H9 (cell line): ENCODE measurements at regions not wholly inside any gene's neighbourhood (a gene's known extent, or its start where the extent isn't known, plus 50 kb on each side); places are given as distances from the start of the nearest gene placed in this dataset.

ENCODE experiments used
- DNase-seq: peaks from one replicate; pipeline ENCODE4 v3.0.0-alpha.2; 2017
- H2AFZ ChIP-seq: one replicate; pipeline ENCODE4 v1.6.1; 2013; ENCODE audit warnings: mild to moderate bottlenecking, low read length, control low read depth, moderate library complexity
- H2AK5ac ChIP-seq: 2 replicates; pipeline ENCODE4 v1.6.1; 2013; ENCODE audit warnings: low read length, control low read depth, mixed read lengths; ENCODE audit not compliant: insufficient read length
- H2BK120ac ChIP-seq: one replicate; pipeline ENCODE4 v1.6.1; 2013; ENCODE audit warnings: low read depth, mild to moderate bottlenecking, low read length, control low read depth, inconsistent platforms; ENCODE audit not compliant: poor library complexity, severe bottlenecking
- H2BK12ac ChIP-seq: 2 replicates; pipeline ENCODE4 v1.6.1; 2013; ENCODE audit warnings: low read length, control low read depth, mixed read lengths, low read depth; ENCODE audit not compliant: insufficient read length
- H2BK15ac ChIP-seq: 2 replicates; pipeline ENCODE4 v1.6.1; 2013; ENCODE audit warnings: low read depth, low read length, control low read depth
- H2BK20ac ChIP-seq: one replicate; pipeline ENCODE4 v1.6.1; 2013; ENCODE audit warnings: low read depth, mild to moderate bottlenecking, low read length, control low read depth, inconsistent platforms; ENCODE audit not compliant: poor library complexity, severe bottlenecking
- H2BK5ac ChIP-seq: 2 replicates; pipeline ENCODE4 v1.6.1; 2013; ENCODE audit warnings: low read length, control low read depth, mixed read lengths; ENCODE audit not compliant: insufficient read length
- H3K14ac ChIP-seq: 2 replicates; pipeline ENCODE4 v1.6.1; 2013; ENCODE audit warnings: low read length, control low read depth; ENCODE audit not compliant: insufficient read depth
- H3K18ac ChIP-seq: 2 replicates; pipeline ENCODE4 v1.6.1; 2013; ENCODE audit warnings: low read depth, mild to moderate bottlenecking, mixed read lengths, low read length, control low read depth; ENCODE audit not compliant: insufficient read length
- H3K23ac ChIP-seq: 2 replicates; pipeline ENCODE4 v1.6.1; 2013; ENCODE audit warnings: low read length, control low read depth, mixed read lengths, low read depth; ENCODE audit not compliant: insufficient read length
- H3K23me2 ChIP-seq: 2 replicates; pipeline ENCODE4 v1.6.1; 2013; ENCODE audit warnings: low read depth, mild to moderate bottlenecking, mixed read lengths, low read length, control low read depth; ENCODE audit not compliant: insufficient read length, poor library complexity, severe bottlenecking
- H3K27ac ChIP-seq: 2 replicates; pipeline ENCODE4 v1.5.1; 2013; ENCODE audit warnings: low read length, control low read depth, mixed read lengths, low read depth; ENCODE audit not compliant: insufficient read length
- H3K27me3 ChIP-seq: 2 replicates; pipeline ENCODE4 v1.6.1; 2013; ENCODE audit warnings: low read length, control low read depth, inconsistent platforms; ENCODE audit not compliant: insufficient read depth
- H3K4ac ChIP-seq: 2 replicates; pipeline ENCODE4 v1.6.1; 2013; ENCODE audit warnings: low read depth, mild to moderate bottlenecking, control low read depth, inconsistent platforms, low read length, moderate library complexity
- H3K4me1 ChIP-seq: 2 replicates; pipeline ENCODE4 v1.6.1; 2013; ENCODE audit warnings: low read length, control low read depth, inconsistent platforms; ENCODE audit not compliant: insufficient read depth
- H3K4me2 ChIP-seq: 2 replicates; pipeline ENCODE4 v1.6.1; 2013; ENCODE audit warnings: low read length, control low read depth, mixed read lengths; ENCODE audit not compliant: insufficient read length, insufficient read depth
- H3K56ac ChIP-seq: 2 replicates; pipeline ENCODE4 v1.6.1; 2013; ENCODE audit warnings: low read depth, mild to moderate bottlenecking, mixed read lengths, low read length, control low read depth; ENCODE audit not compliant: insufficient read length
- H3K79me1 ChIP-seq: 2 replicates; pipeline ENCODE4 v1.6.1; 2013; ENCODE audit warnings: low read depth, mild to moderate bottlenecking, moderate library complexity, low read length, control low read depth, inconsistent platforms; ENCODE audit not compliant: insufficient read depth, poor library complexity, severe bottlenecking
- H3K79me2 ChIP-seq: 2 replicates; pipeline ENCODE4 v1.6.1; 2013; ENCODE audit warnings: low read length, control low read depth, inconsistent platforms; ENCODE audit not compliant: insufficient read depth
- H3K9ac ChIP-seq: 2 replicates; pipeline ENCODE4 v1.6.1; 2013; ENCODE audit warnings: low read length, control low read depth, mixed read lengths; ENCODE audit not compliant: insufficient read length; ENCODE audit errors: extremely low read depth
- H3K9me3 ChIP-seq: one replicate; pipeline ENCODE4 v1.6.1; 2013; ENCODE audit warnings: low read depth, low read length, inconsistent platforms; ENCODE audit not compliant: control insufficient read depth
- H3T11ph ChIP-seq: one replicate; pipeline ENCODE4 v1.6.1; 2013; ENCODE audit warnings: mild to moderate bottlenecking, low read length, control low read depth, inconsistent platforms
- H4K20me1 ChIP-seq: one replicate; pipeline ENCODE4 v1.6.1; 2013; ENCODE audit not compliant: control insufficient read depth, insufficient read length, insufficient read depth
- H4K5ac ChIP-seq: 2 replicates; pipeline ENCODE4 v1.6.1; 2013; ENCODE audit warnings: low read depth, mild to moderate bottlenecking, mixed read lengths, low read length, control low read depth; ENCODE audit not compliant: insufficient read length
- H4K8ac ChIP-seq: replicated peaks from 2 replicates; pipeline ENCODE4 v1.6.1; 2013; ENCODE audit warnings: low read length, control low read depth, mixed read lengths, low read depth; ENCODE audit not compliant: insufficient read length
- H4K91ac ChIP-seq: 2 replicates; pipeline ENCODE4 v1.6.1; 2013; ENCODE audit warnings: low read depth, mild to moderate bottlenecking, moderate library complexity, mixed read lengths, low read length, control low read depth; ENCODE audit not compliant: insufficient read length
- H3K27ac Mint-ChIP-seq, 3 experiments: 2 replicates in 2 of 3; 3 replicates in 1 of 3; pipeline ENCODE4 v1.8.0; 2020 to 2021; ENCODE audit warnings: mixed read lengths in 3 of 3, mild to moderate bottlenecking in 1 of 3, moderate library complexity in 1 of 3
- H3K27me3 Mint-ChIP-seq: 2 replicates; pipeline ENCODE4 v1.8.0; 2021; ENCODE audit warnings: low read depth, mild to moderate bottlenecking, moderate library complexity, mixed read lengths
- H3K36me3 Mint-ChIP-seq, 3 experiments: 2 replicates in 2 of 3; 3 replicates in 1 of 3; pipeline ENCODE4 v1.8.0; 2020 to 2021; ENCODE audit warnings: low read depth in 3 of 3, mixed read lengths in 3 of 3; ENCODE audit not compliant: insufficient read depth in 1 of 3
- H3K4me1 Mint-ChIP-seq, 2 experiments: 2 replicates each; pipeline ENCODE4 v1.8.0; 2020; ENCODE audit warnings: mixed read lengths in 2 of 2
- H3K4me3 Mint-ChIP-seq, 2 experiments: 2 replicates in 1 of 2; 3 replicates in 1 of 2; pipeline ENCODE4 v1.8.0; 2020 to 2021; ENCODE audit warnings: mild to moderate bottlenecking in 2 of 2, mixed read lengths in 2 of 2, moderate library complexity in 1 of 2
- H3K9me3 Mint-ChIP-seq, 2 experiments: 2 replicates in 1 of 2; 3 replicates in 1 of 2; pipeline ENCODE4 v1.8.0; 2020; ENCODE audit warnings: mild to moderate bottlenecking in 2 of 2, mixed read lengths in 2 of 2, moderate library complexity in 1 of 2
- CTCF ChIP-seq: fragments of 200-600 bp; sonication (generic); conservative IDR thresholded peaks from 3 replicates; pipeline ENCODE4 v1.8.0; 2021; ENCODE audit warnings: antibody characterized with exemption, mild to moderate bottlenecking
- WGBS: extraction: QIAGEN DNeasy Blood & Tissue Kit; methylation state at CpG from one replicate; pipeline ENCODE4 v1.1.7; 2013; ENCODE audit warnings: missing lambda C conversion rate, low lambda C conversion rate, mixed read lengths; ENCODE audit not compliant: insufficient read length; ENCODE audit errors: extremely low coverage; 5-methylcytosine and 5-hydroxymethylcytosine counted together

- Histone ChIP-seq H3K9me3 (no peaks in the 10 kb centered on the region), H3K27me3 (no peaks in the 10 kb centered on the region), H4K8ac (no peak overlapping the region), H2AK5ac (no peak overlapping the region), H3K27ac (no peak overlapping the region), H3K79me1 (no peaks in the 10 kb centered on the region), H3K56ac (no peak overlapping the region), H3K18ac (no peak overlapping the region), H2BK15ac (no peak overlapping the region), H4K91ac (no peak overlapping the region), H3K14ac (no peak overlapping the region), H2BK20ac (no peak overlapping the region), H3K9ac (no peak overlapping the region), H3K4ac (no peak overlapping the region), H4K5ac (no peak overlapping the region), H2AFZ (no peak overlapping the region), H3T11ph (no peak overlapping the region), H4K20me1 (no peaks in the 10 kb centered on the region), H3K4me1 (no peaks in the 10 kb centered on the region; the same call in 1 of the 2 replicates), H2BK12ac (no peak overlapping the region), H3K4me2 (no peak overlapping the region), H2BK5ac (no peak overlapping the region), H3K23ac (no peak overlapping the region), H3K23me2 (peaks cover 4% of the 10 kb centered on the region), H2BK120ac (no peak overlapping the region), H3K79me2 (no peaks in the 10 kb centered on the region)
- Mint-ChIP-seq H3K27me3 (peaks cover 10% of the 10 kb centered on the region), H3K4me3 (no peak overlapping the region), H3K27ac (no peak overlapping the region; a peak in 1 of 7 replicates), H3K36me3 (no peaks in the 10 kb centered on the region; a peak in 2 of 7 replicates), H3K4me1 (peaks cover 15 to 19% of the 10 kb centered on the region in 2 experiments), H3K9me3 (no peaks in the 10 kb centered on the region)
- no peak for TF ChIP-seq CTCF
- DNase-seq: no peak
- WGBS: no CpG with 5 or more reads among the region's 7 CpGs
These were observed 57.1 kb upstream of the FAM20C start for GRCh38 chr7:135257-135653.
